ENCODE measurements at regions not wholly inside any gene's neighbourhood (a gene's known extent, or its start where the extent isn't known, plus 50 kb on each side); places are given as distances from the start of the nearest gene placed in this dataset.

DNA sequence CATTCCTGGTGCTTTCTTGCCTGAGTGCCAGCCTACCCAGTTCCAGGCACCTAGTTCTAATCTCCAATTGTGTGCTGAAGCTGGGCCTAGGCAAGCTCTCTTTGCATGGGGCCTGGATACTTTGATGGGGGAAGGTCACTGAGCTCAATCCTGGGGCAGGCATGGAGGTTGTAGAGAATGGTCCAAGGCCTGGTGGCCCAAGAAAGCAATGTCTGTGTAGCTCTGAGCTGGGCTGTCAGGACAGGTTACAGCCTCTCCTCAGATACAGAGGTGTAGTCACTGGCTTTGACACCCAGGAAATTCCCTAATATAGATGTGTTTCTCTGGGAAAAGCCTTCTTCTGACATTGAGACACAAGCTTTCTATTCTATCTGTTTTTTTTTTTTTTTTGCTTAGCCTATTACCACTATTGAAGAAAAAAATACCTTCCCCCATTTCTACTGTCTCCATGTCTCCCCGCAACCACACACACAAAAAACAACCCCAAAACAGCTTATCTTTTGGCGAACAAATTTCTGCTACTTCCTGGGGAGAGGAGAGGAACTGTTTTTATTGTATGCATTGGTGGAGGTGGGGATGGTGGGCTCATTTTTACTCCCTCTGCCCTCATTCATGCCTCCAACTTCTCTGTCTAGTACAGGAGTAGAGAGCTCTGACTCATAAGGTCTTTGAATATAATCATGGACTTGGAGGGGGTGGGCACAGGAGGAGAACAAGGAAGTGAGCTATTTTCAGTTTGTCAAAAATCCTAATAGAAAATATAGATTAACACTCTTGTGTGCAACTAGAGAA, 66.7 kb upstream of the DHX15 start:
- Histone ChIP-seq H3K9me3 (no peaks in the 10 kb centered on the region), H3K27ac (peak overlapping the region in 2 of 4 donors; percentile 16 to 55), H3K27me3 (no peaks in the 10 kb centered on the region), H3K36me3 (replicated peaks in 1 of 2; ENCODE audit: insufficient read depth in 1 of 2, low read depth in 2 of 2) (no peaks in the 10 kb centered on the region), H3K4me1 (peaks cover 17% of the 10 kb centered on the region), H3K4me3 (no peak overlapping the region)
- no peak for DNase-seq
- peak; percentile 9 for ATAC-seq
- WGBS, 2 donors = 69 to 82% methylated on average over 2 of the region's 2 CpGs
- TF ChIP-seq, protein P1, sequence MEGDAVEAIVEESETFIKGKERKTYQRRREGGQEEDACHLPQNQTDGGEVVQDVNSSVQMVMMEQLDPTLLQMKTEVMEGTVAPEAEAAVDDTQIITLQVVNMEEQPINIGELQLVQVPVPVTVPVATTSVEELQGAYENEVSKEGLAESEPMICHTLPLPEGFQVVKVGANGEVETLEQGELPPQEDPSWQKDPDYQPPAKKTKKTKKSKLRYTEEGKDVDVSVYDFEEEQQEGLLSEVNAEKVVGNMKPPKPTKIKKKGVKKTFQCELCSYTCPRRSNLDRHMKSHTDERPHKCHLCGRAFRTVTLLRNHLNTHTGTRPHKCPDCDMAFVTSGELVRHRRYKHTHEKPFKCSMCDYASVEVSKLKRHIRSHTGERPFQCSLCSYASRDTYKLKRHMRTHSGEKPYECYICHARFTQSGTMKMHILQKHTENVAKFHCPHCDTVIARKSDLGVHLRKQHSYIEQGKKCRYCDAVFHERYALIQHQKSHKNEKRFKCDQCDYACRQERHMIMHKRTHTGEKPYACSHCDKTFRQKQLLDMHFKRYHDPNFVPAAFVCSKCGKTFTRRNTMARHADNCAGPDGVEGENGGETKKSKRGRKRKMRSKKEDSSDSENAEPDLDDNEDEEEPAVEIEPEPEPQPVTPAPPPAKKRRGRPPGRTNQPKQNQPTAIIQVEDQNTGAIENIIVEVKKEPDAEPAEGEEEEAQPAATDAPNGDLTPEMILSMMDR (IDR thresholded peaks at IDR 0.05) = no peak
- TF ChIP-seq POLR2A (IDR thresholded peaks at IDR 0.05) = no peak
- intact Hi-C loops (cut with DNase I) = no loop called here

DNA sequence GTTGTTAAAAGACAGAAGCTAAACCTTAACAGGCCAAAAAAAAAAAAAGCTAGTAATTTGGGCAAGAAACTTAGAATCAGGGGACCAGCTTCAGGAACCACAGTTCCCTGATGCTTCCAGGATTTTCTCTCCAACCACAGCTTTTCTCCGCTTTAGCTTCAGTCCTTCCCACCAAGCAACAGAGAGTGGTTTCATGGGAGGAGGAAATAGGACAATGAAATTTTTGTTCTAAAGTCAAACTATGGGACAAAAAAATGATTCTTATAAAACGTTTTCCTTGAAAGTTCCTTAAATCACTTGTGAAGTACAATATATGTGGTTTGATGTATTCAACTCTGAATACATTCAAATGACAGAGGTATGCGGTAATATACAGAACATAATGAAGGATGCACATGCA, 71.0 kb upstream of the DHX15 start:
- no peak overlapping the region for H3K4me3 ChIP-seq
- DNase-seq = no peak
- H3K36me3 ChIP-seq (replicated peaks in 1 of 2; ENCODE audit: insufficient read depth in 1 of 2, low read depth in 2 of 2) = no peaks in the 10 kb centered on the region
- no peak overlapping the region for H3K27ac ChIP-seq
- TF ChIP-seq POLR2A (IDR thresholded peaks at IDR 0.05) = no peak
- TF ChIP-seq, protein P1 (IDR thresholded peaks at IDR 0.05) = no peak
- H3K9me3 ChIP-seq = no peaks in the 10 kb centered on the region
- H3K4me1 ChIP-seq = peaks cover 17% of the 10 kb centered on the region
- ATAC-seq = no peak
- WGBS, 2 donors = 65 to 69% methylated on average over 3 of the region's 3 CpGs
- no peaks in the 10 kb centered on the region for H3K27me3 ChIP-seq
- intact Hi-C loops (cut with DNase I) = no loop called here

DNA sequence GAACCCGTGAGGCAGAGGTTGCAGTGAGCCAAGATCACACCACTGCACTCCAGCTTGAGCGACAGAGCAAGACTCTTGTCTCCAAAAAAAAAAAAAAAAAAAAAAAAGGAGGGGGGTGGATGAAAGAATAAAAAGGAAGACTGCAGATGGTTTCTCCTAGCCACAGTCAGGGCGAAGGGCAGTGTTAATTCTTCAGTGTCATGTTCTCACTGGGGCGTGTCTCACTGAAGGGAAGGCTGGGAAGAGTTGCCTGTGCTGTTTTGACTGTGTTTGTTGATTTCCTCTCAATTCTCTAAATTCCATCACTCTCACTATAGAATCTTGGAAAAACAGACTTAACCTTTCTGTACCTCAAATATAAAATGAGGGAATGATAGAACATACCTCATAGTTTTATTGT, 71.6 kb upstream of the DHX15 start:
- Histone ChIP-seq H3K27ac (no peak overlapping the region), H3K27me3 (no peaks in the 10 kb centered on the region), H3K9me3 (no peaks in the 10 kb centered on the region), H3K36me3 (replicated peaks in 1 of 2; ENCODE audit: insufficient read depth in 1 of 2, low read depth in 2 of 2) (no peaks in the 10 kb centered on the region), H3K4me1 (peaks cover 10% of the 10 kb centered on the region), H3K4me3 (no peak overlapping the region)
- DNase-seq = no peak
- TF ChIP-seq, protein P1 (IDR thresholded peaks at IDR 0.05) = no peak
- no peak for TF ChIP-seq POLR2A (IDR thresholded peaks at IDR 0.05)
- intact Hi-C loops (cut with DNase I) = no loop called here
- 67 to 76% methylated on average over 4 of the region's 4 CpGs for WGBS, 2 donors
- no peak for ATAC-seq

DNA sequence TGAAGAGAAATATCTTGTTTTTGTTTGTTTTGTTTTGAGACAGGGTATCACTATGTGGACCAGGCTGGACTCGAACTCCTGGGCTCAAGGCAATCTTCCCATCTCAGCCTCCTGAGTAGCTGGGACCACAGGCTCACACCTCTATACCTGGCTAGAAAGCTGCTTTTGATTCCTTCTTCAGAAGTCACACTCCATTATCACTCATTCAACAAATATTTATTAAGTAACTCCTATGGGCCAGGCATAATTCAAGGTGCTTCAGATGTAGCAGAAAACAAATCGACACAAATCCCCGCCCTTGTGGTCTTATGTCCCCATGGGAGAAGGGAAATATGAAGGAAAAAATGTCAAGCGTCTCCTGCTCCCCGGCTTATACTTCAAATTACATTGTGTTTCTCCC, 72.6 kb upstream of the DHX15 start:
- Histone ChIP-seq H3K9me3 (no peaks in the 10 kb centered on the region), H3K4me1 (peaks cover 10% of the 10 kb centered on the region), H3K27ac (no peak overlapping the region), H3K4me3 (no peak overlapping the region), H3K36me3 (replicated peaks in 1 of 2; ENCODE audit: insufficient read depth in 1 of 2, low read depth in 2 of 2) (no peaks in the 10 kb centered on the region), H3K27me3 (no peaks in the 10 kb centered on the region)
- intact Hi-C loops (cut with DNase I) = no loop called here
- DNase-seq = no peak
- WGBS, 2 donors = 85 to 88% methylated on average over 5 of the region's 5 CpGs
- TF ChIP-seq, protein P1 (IDR thresholded peaks at IDR 0.05) = no peak
- TF ChIP-seq POLR2A (IDR thresholded peaks at IDR 0.05) = no peak
- ATAC-seq = no peak

Data from body of pancreas (tissue), 4 donors.